NCI-H748 (cell line): ENCODE measurements at regions not wholly inside any gene's neighbourhood (a gene's known extent, or its start where the extent isn't known, plus 50 kb on each side); places are given as distances from the start of the nearest gene placed in this dataset.

Experiments used
- DNase-seq: peaks from one replicate; lab custom pipeline; 2025; ENCODE audit not compliant: unreplicated experiment; lab: John Stamatoyannopoulos, UW

- no peak for DNase-seq
These were observed 99.0 kb upstream of the CDH5 start for GRCh38 chr16:66267292-66268014.

GRCh38 chr16:66266436-66267291 is 99.8 kb upstream of the CDH5 start:
- no peak for DNase-seq

- DNase-seq = no peak
These were observed 100.8 kb upstream of the CDH5 start for GRCh38 chr16:66265556-66266141.

GRCh38 chr16:66265048-66265415 is 101.5 kb upstream of the CDH5 start:
- DNase-seq = no peak

GRCh38 chr16:66264311-66265047 is 102.0 kb upstream of the CDH5 start:
- DNase-seq = no peak

GRCh38 chr16:66263973-66264310 is 102.5 kb upstream of the CDH5 start:
- no peak for DNase-seq

GRCh38 chr16:66263168-66263972 is 103.1 kb upstream of the CDH5 start:
- DNase-seq = no peak

- no peak for DNase-seq
These were observed 104.0 kb upstream of the CDH5 start for GRCh38 chr16:66262253-66263167.

- DNase-seq = no peak
These were observed 104.7 kb upstream of the CDH5 start for GRCh38 chr16:66261826-66262225.

GRCh38 chr16:66260522-66261254 is 105.8 kb upstream of the CDH5 start:
- DNase-seq = no peak

- DNase-seq = no peak
These were observed 107.3 kb upstream of the CDH5 start for GRCh38 chr16:66258916-66259845.

GRCh38 chr16:66256919-66257318 is 109.6 kb upstream of the CDH5 start:
- DNase-seq = peak; percentile 12

- DNase-seq = no peak
These were observed 110.8 kb upstream of the CDH5 start for GRCh38 chr16:66255647-66256046.

- no peak for DNase-seq
These were observed 111.7 kb upstream of the CDH5 start for GRCh38 chr16:66254751-66255150.

- no peak for DNase-seq
These were observed 112.4 kb upstream of the CDH5 start for GRCh38 chr16:66254106-66254505.

- no peak for DNase-seq
These were observed 114.9 kb upstream of the CDH5 start for GRCh38 chr16:66251476-66252160.

GRCh38 chr16:66250686-66251431 is 115.6 kb upstream of the CDH5 start:
- peak; percentile 22 for DNase-seq
